ENCODE measurements at regions not wholly inside any gene's neighbourhood (a gene's known extent, or its start where the extent isn't known, plus 50 kb on each side); places are given as distances from the start of the nearest gene placed in this dataset.
A peak's percentile ranks its signal among the peaks of the same experiment; 100 is the strongest.

- H3K27me3 ChIP-seq (ENCODE audit: control insufficient read depth in 3 of 3, insufficient read depth in 3 of 3, low read length in 3 of 3): no peaks in the 10 kb centered on the region
- H3K4me1 ChIP-seq (ENCODE audit: control insufficient read depth in 3 of 3, insufficient read depth in 3 of 3, low read length in 3 of 3): no peaks in the 10 kb centered on the region
- H3K4me3 ChIP-seq (ENCODE audit: low read length in 3 of 3): no peak overlapping the region
- no peak overlapping the region for H3K27ac ChIP-seq (ENCODE audit: low read depth, low read length)
- H3K9ac ChIP-seq (ENCODE audit: low read depth in 1 of 3, low read length in 3 of 3): no peak overlapping the region
- H3K9me3 ChIP-seq (ENCODE audit: control insufficient read depth in 3 of 3, low read length in 3 of 3): no peaks in the 10 kb centered on the region
- H3K36me3 ChIP-seq (ENCODE audit: control insufficient read depth in 3 of 3, insufficient read depth in 3 of 3, low read length in 3 of 3): no peaks in the 10 kb centered on the region
Observed at GRCh38 chr1:170267317-170267716, 121.6 kb downstream of the NTMT2 start.

GRCh38 chr1:170271430-170272161, 125.8 kb downstream of the NTMT2 start:
- Histone ChIP-seq H3K9me3 (ENCODE audit: control insufficient read depth in 3 of 3, low read length in 3 of 3) (no peaks in the 10 kb centered on the region), H3K27ac (ENCODE audit: low read depth, low read length) (no peak overlapping the region), H3K27me3 (ENCODE audit: control insufficient read depth in 3 of 3, insufficient read depth in 3 of 3, low read length in 3 of 3) (no peaks in the 10 kb centered on the region), H3K4me3 (ENCODE audit: low read length in 3 of 3) (no peak overlapping the region), H3K36me3 (ENCODE audit: control insufficient read depth in 3 of 3, insufficient read depth in 3 of 3, low read length in 3 of 3) (no peaks in the 10 kb centered on the region), H3K4me1 (ENCODE audit: control insufficient read depth in 3 of 3, insufficient read depth in 3 of 3, low read length in 3 of 3) (peaks cover 0 to 7% (median 3%) of the 10 kb centered on the region in 3 donors), H3K9ac (ENCODE audit: low read depth in 1 of 3, low read length in 3 of 3) (no peak overlapping the region)

- Histone ChIP-seq H3K9ac (ENCODE audit: low read depth in 1 of 3, low read length in 3 of 3) (no peak overlapping the region), H3K4me3 (ENCODE audit: low read length in 3 of 3) (peak overlapping the region in 1 of 3 donors; percentile 7), H3K4me1 (ENCODE audit: control insufficient read depth in 3 of 3, insufficient read depth in 3 of 3, low read length in 3 of 3) (peaks cover 0 to 7% (median 3%) of the 10 kb centered on the region in 3 donors), H3K27ac (ENCODE audit: low read depth, low read length) (peak overlapping the region; percentile 26), H3K27me3 (ENCODE audit: control insufficient read depth in 3 of 3, insufficient read depth in 3 of 3, low read length in 3 of 3) (no peaks in the 10 kb centered on the region), H3K36me3 (ENCODE audit: control insufficient read depth in 3 of 3, insufficient read depth in 3 of 3, low read length in 3 of 3) (no peaks in the 10 kb centered on the region), H3K9me3 (ENCODE audit: control insufficient read depth in 3 of 3, low read length in 3 of 3) (no peaks in the 10 kb centered on the region)
Observed at GRCh38 chr1:170273291-170274130, 127.8 kb downstream of the NTMT2 start.

- H3K27me3 ChIP-seq (ENCODE audit: control insufficient read depth in 3 of 3, insufficient read depth in 3 of 3, low read length in 3 of 3): no peaks in the 10 kb centered on the region
- peak overlapping the region; percentile 26 for H3K27ac ChIP-seq (ENCODE audit: low read depth, low read length)
- no peak overlapping the region for H3K9ac ChIP-seq (ENCODE audit: low read depth in 1 of 3, low read length in 3 of 3)
- peak overlapping the region in 1 of 3 donors; percentile 7 for H3K4me3 ChIP-seq (ENCODE audit: low read length in 3 of 3)
- H3K4me1 ChIP-seq (ENCODE audit: control insufficient read depth in 3 of 3, insufficient read depth in 3 of 3, low read length in 3 of 3): peaks cover 0 to 7% (median 3%) of the 10 kb centered on the region in 3 donors
- no peaks in the 10 kb centered on the region for H3K9me3 ChIP-seq (ENCODE audit: control insufficient read depth in 3 of 3, low read length in 3 of 3)
- H3K36me3 ChIP-seq (ENCODE audit: control insufficient read depth in 3 of 3, insufficient read depth in 3 of 3, low read length in 3 of 3): no peaks in the 10 kb centered on the region
Observed at GRCh38 chr1:170274131-170274501, 128.4 kb downstream of the NTMT2 start.

GRCh38 chr1:170277985-170278384, 132.2 kb downstream of the NTMT2 start:
- Histone ChIP-seq H3K27me3 (ENCODE audit: control insufficient read depth in 3 of 3, insufficient read depth in 3 of 3, low read length in 3 of 3) (no peaks in the 10 kb centered on the region), H3K4me1 (ENCODE audit: control insufficient read depth in 3 of 3, insufficient read depth in 3 of 3, low read length in 3 of 3) (peaks cover 0 to 7% (median 3%) of the 10 kb centered on the region in 3 donors), H3K27ac (ENCODE audit: low read depth, low read length) (no peak overlapping the region), H3K9ac (ENCODE audit: low read depth in 1 of 3, low read length in 3 of 3) (no peak overlapping the region), H3K4me3 (ENCODE audit: low read length in 3 of 3) (no peak overlapping the region), H3K36me3 (ENCODE audit: control insufficient read depth in 3 of 3, insufficient read depth in 3 of 3, low read length in 3 of 3) (no peaks in the 10 kb centered on the region), H3K9me3 (ENCODE audit: control insufficient read depth in 3 of 3, low read length in 3 of 3) (no peaks in the 10 kb centered on the region)

GRCh38 chr1:170284016-170284415, 138.3 kb downstream of the NTMT2 start:
- Histone ChIP-seq H3K4me3 (ENCODE audit: low read length in 3 of 3) (no peak overlapping the region), H3K9ac (ENCODE audit: low read depth in 1 of 3, low read length in 3 of 3) (no peak overlapping the region), H3K4me1 (ENCODE audit: control insufficient read depth in 3 of 3, insufficient read depth in 3 of 3, low read length in 3 of 3) (no peaks in the 10 kb centered on the region), H3K27me3 (ENCODE audit: control insufficient read depth in 3 of 3, insufficient read depth in 3 of 3, low read length in 3 of 3) (no peaks in the 10 kb centered on the region), H3K36me3 (ENCODE audit: control insufficient read depth in 3 of 3, insufficient read depth in 3 of 3, low read length in 3 of 3) (no peaks in the 10 kb centered on the region), H3K27ac (ENCODE audit: low read depth, low read length) (no peak overlapping the region), H3K9me3 (ENCODE audit: control insufficient read depth in 3 of 3, low read length in 3 of 3) (no peaks in the 10 kb centered on the region)

- Histone ChIP-seq H3K27ac (ENCODE audit: low read depth, low read length) (no peak overlapping the region), H3K4me3 (ENCODE audit: low read length in 3 of 3) (no peak overlapping the region), H3K36me3 (ENCODE audit: control insufficient read depth in 3 of 3, insufficient read depth in 3 of 3, low read length in 3 of 3) (no peaks in the 10 kb centered on the region), H3K27me3 (ENCODE audit: control insufficient read depth in 3 of 3, insufficient read depth in 3 of 3, low read length in 3 of 3) (no peaks in the 10 kb centered on the region), H3K9ac (ENCODE audit: low read depth in 1 of 3, low read length in 3 of 3) (no peak overlapping the region), H3K9me3 (ENCODE audit: control insufficient read depth in 3 of 3, low read length in 3 of 3) (no peaks in the 10 kb centered on the region), H3K4me1 (ENCODE audit: control insufficient read depth in 3 of 3, insufficient read depth in 3 of 3, low read length in 3 of 3) (no peaks in the 10 kb centered on the region)
Observed at GRCh38 chr1:170284512-170284911, 138.8 kb downstream of the NTMT2 start.

GRCh38 chr1:170284951-170285350, 139.2 kb downstream of the NTMT2 start:
- Histone ChIP-seq H3K4me1 (ENCODE audit: control insufficient read depth in 3 of 3, insufficient read depth in 3 of 3, low read length in 3 of 3) (no peaks in the 10 kb centered on the region), H3K27me3 (ENCODE audit: control insufficient read depth in 3 of 3, insufficient read depth in 3 of 3, low read length in 3 of 3) (no peaks in the 10 kb centered on the region), H3K9ac (ENCODE audit: low read depth in 1 of 3, low read length in 3 of 3) (no peak overlapping the region), H3K4me3 (ENCODE audit: low read length in 3 of 3) (no peak overlapping the region), H3K9me3 (ENCODE audit: control insufficient read depth in 3 of 3, low read length in 3 of 3) (no peaks in the 10 kb centered on the region), H3K27ac (ENCODE audit: low read depth, low read length) (no peak overlapping the region), H3K36me3 (ENCODE audit: control insufficient read depth in 3 of 3, insufficient read depth in 3 of 3, low read length in 3 of 3) (no peaks in the 10 kb centered on the region)

- Histone ChIP-seq H3K27ac (ENCODE audit: low read depth, low read length) (no peak overlapping the region), H3K4me3 (ENCODE audit: low read length in 3 of 3) (no peak overlapping the region), H3K4me1 (ENCODE audit: control insufficient read depth in 3 of 3, insufficient read depth in 3 of 3, low read length in 3 of 3) (no peaks in the 10 kb centered on the region), H3K27me3 (ENCODE audit: control insufficient read depth in 3 of 3, insufficient read depth in 3 of 3, low read length in 3 of 3) (no peaks in the 10 kb centered on the region), H3K9ac (ENCODE audit: low read depth in 1 of 3, low read length in 3 of 3) (no peak overlapping the region), H3K9me3 (ENCODE audit: control insufficient read depth in 3 of 3, low read length in 3 of 3) (no peaks in the 10 kb centered on the region), H3K36me3 (ENCODE audit: control insufficient read depth in 3 of 3, insufficient read depth in 3 of 3, low read length in 3 of 3) (no peaks in the 10 kb centered on the region)
Observed at GRCh38 chr1:170288155-170288554, 142.4 kb downstream of the NTMT2 start.

GRCh38 chr1:170290276-170290675, 144.5 kb downstream of the NTMT2 start:
- H3K4me1 ChIP-seq (ENCODE audit: control insufficient read depth in 3 of 3, insufficient read depth in 3 of 3, low read length in 3 of 3): no peaks in the 10 kb centered on the region
- H3K4me3 ChIP-seq (ENCODE audit: low read length in 3 of 3): no peak overlapping the region
- H3K27me3 ChIP-seq (ENCODE audit: control insufficient read depth in 3 of 3, insufficient read depth in 3 of 3, low read length in 3 of 3): no peaks in the 10 kb centered on the region
- no peaks in the 10 kb centered on the region for H3K9me3 ChIP-seq (ENCODE audit: control insufficient read depth in 3 of 3, low read length in 3 of 3)
- H3K27ac ChIP-seq (ENCODE audit: low read depth, low read length): no peak overlapping the region
- no peaks in the 10 kb centered on the region for H3K36me3 ChIP-seq (ENCODE audit: control insufficient read depth in 3 of 3, insufficient read depth in 3 of 3, low read length in 3 of 3)
- H3K9ac ChIP-seq (ENCODE audit: low read depth in 1 of 3, low read length in 3 of 3): no peak overlapping the region

Measured in skeletal muscle tissue (tissue), 3 donors.